NCI-H2107 (cell line): ENCODE measurements at regions not wholly inside any gene's neighbourhood (a gene's known extent, or its start where the extent isn't known, plus 50 kb on each side); places are given as distances from the start of the nearest gene placed in this dataset.
"Not testable (repeated sequence)": the region's sequence is repeated elsewhere in the genome, so short reads cannot be mapped to it uniquely, and the experiment has no call there.

Experiments
- DNase-seq: peaks from one replicate; lab custom pipeline; 2025; lab: John Stamatoyannopoulos, UW

GRCh38 chr9:38123359-38123758, 54.3 kb upstream of the SHB start:
- not testable (repeated sequence) for DNase-seq

- DNase-seq = no peak
Measured at GRCh38 chr9:38120961-38121360, 51.9 kb upstream of the SHB start.

GRCh38 chr9:38119560-38120236, 50.7 kb upstream of the SHB start:
- DNase-seq = no peak

- DNase-seq = no peak
Measured at GRCh38 chr9:38118862-38119438, 49.9 kb upstream of the SHB start.
